ENCODE measurements at regions not wholly inside any gene's neighbourhood (a gene's known extent, or its start where the extent isn't known, plus 50 kb on each side); places are given as distances from the start of the nearest gene placed in this dataset.

DNA sequence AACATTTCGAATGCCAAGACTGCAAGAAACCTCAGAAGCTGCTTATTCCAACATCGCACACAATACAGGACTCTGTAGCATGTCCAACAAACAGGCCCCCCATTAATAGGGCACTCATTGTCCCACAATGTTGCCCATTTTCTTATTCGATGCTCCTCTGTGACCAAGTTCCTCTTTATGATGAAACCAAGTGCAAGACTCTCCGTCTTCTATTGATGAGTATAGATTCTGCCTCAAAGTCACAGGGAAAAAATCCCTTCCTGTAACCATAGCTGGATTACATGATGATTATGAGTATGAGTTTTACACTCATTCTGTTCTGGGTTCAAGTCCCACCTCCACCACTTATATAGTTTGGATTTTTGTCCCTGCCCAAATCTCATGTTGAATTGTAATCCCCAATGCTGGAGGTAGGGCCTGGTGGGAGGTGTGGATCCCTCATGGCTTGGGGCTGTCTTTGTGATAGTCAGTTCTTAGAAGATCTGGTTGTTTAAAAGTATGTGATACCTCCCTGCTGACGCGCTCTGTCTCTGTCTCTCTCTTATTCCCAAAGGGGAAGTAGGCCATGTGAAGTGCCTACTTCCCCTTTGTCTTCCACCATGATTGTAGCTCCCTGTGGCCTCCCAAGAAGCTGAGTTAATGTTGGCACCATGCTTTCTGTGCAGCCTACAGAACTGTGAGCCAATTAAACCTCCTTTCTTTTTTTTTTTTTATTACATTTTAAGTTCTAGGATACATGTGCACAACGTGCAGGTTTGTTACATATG is 148.7 kb downstream of the OSR1 start:
- no peak for TF ChIP-seq EZH2phosphoT487 (IDR thresholded peaks at IDR 0.05; ENCODE audit: insufficient read depth, low read depth)
- no peak for TF ChIP-seq EZH2 (IDR thresholded peaks at IDR 0.05; ENCODE audit: insufficient read depth, poor library complexity, severe bottlenecking)
